SU-DHL-6 (cell line): ENCODE measurements at regions not wholly inside any gene's neighbourhood (a gene's known extent, or its start where the extent isn't known, plus 50 kb on each side); places are given as distances from the start of the nearest gene placed in this dataset.

Experiments
- H2AFZ ChIP-seq: fragments of 200-600 bp; sonication (generic); 2 replicates; pipeline ENCODE4 v1.6.1; 2014; ENCODE audit warnings: low read depth, mild to moderate bottlenecking, moderate library complexity, mixed read lengths, antibody characterized with exemption, low read length; ENCODE audit not compliant: severe bottlenecking
- H3F3A ChIP-seq: fragments of 200-600 bp; shearing (Covaris generic); 2 replicates; pipeline ENCODE4 v1.6.0; 2016; ENCODE audit warnings: antibody characterized with exemption, mild to moderate bottlenecking; ENCODE audit not compliant: insufficient read depth
- H3K27ac ChIP-seq: fragments of 200-600 bp; sonication (generic); 2 replicates; pipeline ENCODE4 v1.5.1; 2016; ENCODE audit warnings: low read depth, mild to moderate bottlenecking, low read length, moderate library complexity, mixed read lengths
- H3K27me3 ChIP-seq: fragments of 200-600 bp; sonication (generic), shearing (Covaris generic); 2 replicates; pipeline ENCODE4 v1.6.0; 2014; ENCODE audit warnings: mild to moderate bottlenecking, low read length
- H3K36me3 ChIP-seq: fragments of 200-600 bp; sonication (generic); 2 replicates; pipeline ENCODE4 v1.6.1; 2014; ENCODE audit warnings: mild to moderate bottlenecking, low read length, mixed read lengths
- H3K4me2 ChIP-seq: fragments of 300-600, 200-600 bp; shearing (Covaris generic), sonication (generic); 2 replicates; pipeline ENCODE4 v1.6.0; 2014; ENCODE audit warnings: low read length, low read depth, mild to moderate bottlenecking; ENCODE audit not compliant: poor library complexity, severe bottlenecking
- H3K4me3 ChIP-seq: fragments of 200-600 bp; sonication (generic); 2 replicates; pipeline ENCODE4 v1.5.1; 2014; ENCODE audit warnings: antibody characterized with exemption, low read length, mild to moderate bottlenecking, mixed read lengths; ENCODE audit not compliant: insufficient read depth, poor library complexity, severe bottlenecking
- H3K79me2 ChIP-seq: fragments of 200-600 bp; sonication (generic); 2 replicates; pipeline ENCODE4 v1.6.1; 2014; ENCODE audit warnings: mild to moderate bottlenecking, low read length, moderate library complexity; ENCODE audit not compliant: insufficient read depth
- H3K9ac ChIP-seq: fragments of 200-600 bp; sonication (generic); 2 replicates; pipeline ENCODE4 v1.7.0; 2014; ENCODE audit warnings: mild to moderate bottlenecking, low read length
- H3K9me2 ChIP-seq: fragments of 200-600 bp; sonication (generic); replicated peaks from 2 replicates; pipeline ENCODE4 v1.6.1; 2014; ENCODE audit warnings: low read length; ENCODE audit not compliant: insufficient read depth
- H3K9me3 ChIP-seq: fragments of 200-600 bp; sonication (generic); 2 replicates; pipeline ENCODE4 v1.6.1; 2014; ENCODE audit warnings: low read length, mixed read lengths; ENCODE audit not compliant: insufficient read depth
- H4K20me1 ChIP-seq: fragments of 200-600 bp; sonication (generic); 2 replicates; pipeline ENCODE4 v1.6.1; 2014; ENCODE audit warnings: low read depth, mild to moderate bottlenecking, antibody characterized with exemption, low read length, moderate library complexity, mixed read lengths
- CTCF ChIP-seq: fragments of 200-600 bp; sonication (generic); IDR thresholded peaks from one replicate; pipeline ENCODE4 v1.5.1; 2017; ENCODE audit warnings: antibody characterized with exemption, mild to moderate bottlenecking, low read length, moderate library complexity; ENCODE audit not compliant: insufficient read depth, poor library complexity, severe bottlenecking
- EZH2phosphoT487 ChIP-seq: fragments of 200-600 bp; sonication (generic), shearing (Covaris generic); conservative IDR thresholded peaks from 2 replicates; pipeline ENCODE4 v1.6.1; 2018; ENCODE audit warnings: mild to moderate bottlenecking, antibody characterized with exemption, low read length, moderate library complexity, mixed read lengths

DNA sequence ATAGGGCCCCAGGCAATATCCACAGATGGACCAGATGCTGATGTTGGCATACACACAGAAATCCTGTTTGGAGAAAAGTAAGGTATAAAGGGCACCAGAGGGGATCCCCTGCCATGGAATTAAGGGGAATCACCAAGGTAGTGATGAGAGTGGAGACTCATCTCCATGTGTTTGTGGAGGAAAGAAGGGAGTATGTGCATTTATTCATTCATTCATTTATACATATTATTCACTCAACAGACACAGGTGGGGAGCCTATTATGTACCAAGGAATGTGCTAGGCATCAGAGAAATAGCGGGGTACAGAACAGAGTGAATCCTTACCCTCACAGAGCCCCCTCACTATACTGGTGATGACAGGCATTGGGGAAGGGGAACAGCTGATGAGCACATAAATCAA lies 116.8 kb upstream of the IL12B start:
- Histone ChIP-seq H3F3A (no peaks in the 10 kb centered on the region), H3K9me2 (no peaks in the 10 kb centered on the region), H3K4me3 (no peak overlapping the region), H3K27me3 (no peaks in the 10 kb centered on the region), H2AFZ (no peak overlapping the region), H3K36me3 (no peaks in the 10 kb centered on the region), H3K9ac (no peak overlapping the region), H3K4me2 (no peak overlapping the region), H3K27ac (no peak overlapping the region), H3K79me2 (no peaks in the 10 kb centered on the region), H4K20me1 (no peaks in the 10 kb centered on the region), H3K9me3 (no peaks in the 10 kb centered on the region)
- TF ChIP-seq EZH2phosphoT487 (no peak), CTCF (no peak)

DNA sequence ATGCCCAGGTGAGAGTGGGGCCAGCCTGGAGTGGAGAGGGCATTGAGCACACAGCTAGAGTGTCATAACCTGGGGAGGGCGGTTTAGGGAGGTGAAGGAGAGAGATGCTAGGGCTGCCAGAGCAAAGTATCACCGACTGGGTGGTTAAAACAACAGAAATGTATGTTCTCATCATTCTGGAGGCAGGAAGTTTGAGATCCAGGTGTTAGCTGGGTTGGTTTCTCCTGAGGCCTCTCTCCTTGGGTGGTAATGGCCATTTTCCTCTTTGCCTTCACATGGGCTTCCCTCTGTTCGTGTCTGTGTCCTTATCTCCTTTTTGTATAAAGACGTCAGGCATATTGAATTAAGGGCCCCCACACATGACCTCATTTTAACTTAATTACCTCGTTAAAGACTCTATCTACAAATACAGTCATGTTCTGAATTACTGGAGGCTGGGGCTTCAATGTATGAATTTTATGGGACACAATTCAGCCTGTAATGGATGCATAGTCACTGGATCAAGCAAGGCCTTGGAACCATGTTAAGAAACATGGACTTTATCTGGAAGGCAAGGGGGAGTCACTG lies 118.6 kb upstream of the IL12B start:
- Histone ChIP-seq H3F3A (no peaks in the 10 kb centered on the region), H3K36me3 (no peaks in the 10 kb centered on the region), H4K20me1 (no peaks in the 10 kb centered on the region), H3K79me2 (no peaks in the 10 kb centered on the region), H3K27me3 (no peaks in the 10 kb centered on the region), H3K4me3 (no peak overlapping the region), H3K9me2 (no peaks in the 10 kb centered on the region), H3K9ac (no peak overlapping the region), H3K4me2 (no peak overlapping the region), H3K9me3 (no peaks in the 10 kb centered on the region), H2AFZ (no peak overlapping the region), H3K27ac (no peak overlapping the region)
- TF ChIP-seq CTCF = no peak

GRCh38 chr5:159449925-159450324 lies 119.6 kb upstream of the IL12B start:
- Histone ChIP-seq H3K27ac (no peak overlapping the region), H3K9me2 (no peaks in the 10 kb centered on the region), H3K9me3 (no peaks in the 10 kb centered on the region), H2AFZ (no peak overlapping the region), H3K4me2 (no peak overlapping the region), H3K4me3 (no peak overlapping the region), H4K20me1 (no peaks in the 10 kb centered on the region), H3F3A (no peaks in the 10 kb centered on the region), H3K36me3 (no peaks in the 10 kb centered on the region), H3K79me2 (no peaks in the 10 kb centered on the region), H3K27me3 (no peaks in the 10 kb centered on the region), H3K9ac (no peak overlapping the region)
- TF ChIP-seq EZH2phosphoT487 (no peak), CTCF (no peak)
